ENCODE measurements at regions not wholly inside any gene's neighbourhood (a gene's known extent, or its start where the extent isn't known, plus 50 kb on each side); places are given as distances from the start of the nearest gene placed in this dataset.

- no peak for TF ChIP-seq CTCF (IDR thresholded peaks at IDR 0.05)
- TF ChIP-seq POLR2A (IDR thresholded peaks at IDR 0.05), result no peak
- TF ChIP-seq EP300 (IDR thresholded peaks at IDR 0.05), result no peak
Observed at GRCh38 chr9:81032831-81033230, 656.5 kb downstream of the TLE1 start.
